ENCODE measurements at regions not wholly inside any gene's neighbourhood (a gene's known extent, or its start where the extent isn't known, plus 50 kb on each side); places are given as distances from the start of the nearest gene placed in this dataset.

DNA sequence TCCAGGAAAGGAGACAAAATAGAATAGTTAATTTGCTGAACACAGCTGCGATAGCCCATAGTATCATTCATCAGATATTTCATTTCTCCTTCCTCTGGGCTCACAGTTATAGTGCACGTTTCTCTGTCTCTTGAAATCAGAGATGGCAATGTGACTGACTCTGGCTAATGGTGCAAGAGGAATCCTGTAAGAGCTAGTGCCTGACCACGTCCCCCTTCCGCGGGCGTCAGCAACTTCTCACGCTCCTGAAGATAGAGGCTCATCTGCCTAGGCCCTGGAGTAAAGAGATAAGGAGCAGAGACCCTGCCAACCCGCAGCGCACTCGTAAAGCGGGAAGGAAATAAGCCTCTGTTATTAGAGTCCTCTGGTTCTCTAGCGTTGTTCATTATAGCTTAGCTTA, 391.8 kb downstream of the VPS13C start:
- TF ChIP-seq, protein P1, sequence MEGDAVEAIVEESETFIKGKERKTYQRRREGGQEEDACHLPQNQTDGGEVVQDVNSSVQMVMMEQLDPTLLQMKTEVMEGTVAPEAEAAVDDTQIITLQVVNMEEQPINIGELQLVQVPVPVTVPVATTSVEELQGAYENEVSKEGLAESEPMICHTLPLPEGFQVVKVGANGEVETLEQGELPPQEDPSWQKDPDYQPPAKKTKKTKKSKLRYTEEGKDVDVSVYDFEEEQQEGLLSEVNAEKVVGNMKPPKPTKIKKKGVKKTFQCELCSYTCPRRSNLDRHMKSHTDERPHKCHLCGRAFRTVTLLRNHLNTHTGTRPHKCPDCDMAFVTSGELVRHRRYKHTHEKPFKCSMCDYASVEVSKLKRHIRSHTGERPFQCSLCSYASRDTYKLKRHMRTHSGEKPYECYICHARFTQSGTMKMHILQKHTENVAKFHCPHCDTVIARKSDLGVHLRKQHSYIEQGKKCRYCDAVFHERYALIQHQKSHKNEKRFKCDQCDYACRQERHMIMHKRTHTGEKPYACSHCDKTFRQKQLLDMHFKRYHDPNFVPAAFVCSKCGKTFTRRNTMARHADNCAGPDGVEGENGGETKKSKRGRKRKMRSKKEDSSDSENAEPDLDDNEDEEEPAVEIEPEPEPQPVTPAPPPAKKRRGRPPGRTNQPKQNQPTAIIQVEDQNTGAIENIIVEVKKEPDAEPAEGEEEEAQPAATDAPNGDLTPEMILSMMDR (IDR thresholded peaks at IDR 0.05; ENCODE audit: low read length): no peak
- no peak for TF ChIP-seq EZH2 (IDR thresholded peaks at IDR 0.05; ENCODE audit: borderline replicate concordance, low read length)
